ENCODE measurements at regions not wholly inside any gene's neighbourhood (a gene's known extent, or its start where the extent isn't known, plus 50 kb on each side); places are given as distances from the start of the nearest gene placed in this dataset.

DNA sequence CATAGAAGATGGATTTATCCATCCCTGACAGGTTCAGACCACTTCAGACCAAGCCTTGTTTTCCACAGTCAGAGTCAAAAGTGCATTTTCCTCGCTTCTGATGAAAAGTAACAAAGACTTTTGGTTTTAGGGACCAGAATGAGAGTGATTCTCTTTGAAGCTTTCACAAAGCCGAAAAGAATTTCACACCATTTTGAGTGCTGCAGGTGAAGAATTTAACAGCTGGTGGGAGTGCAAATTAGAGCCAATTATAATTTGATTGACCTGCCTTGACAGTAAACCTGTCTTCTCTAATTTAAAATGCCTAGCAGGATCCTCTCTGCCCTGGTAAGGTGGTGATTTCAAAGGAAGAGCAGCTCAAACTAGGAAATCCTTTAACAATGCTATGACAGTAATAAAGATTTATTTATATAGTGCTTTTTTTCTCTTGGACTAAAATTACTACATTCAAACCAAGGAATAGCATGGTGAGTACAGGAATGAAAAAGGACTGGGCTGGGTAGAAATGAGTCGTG is 241.6 kb downstream of the HRH4 start:
- no peaks in the 10 kb centered on the region for H3K79me2 ChIP-seq (ENCODE audit: insufficient read depth, low read length)
- H3K27ac ChIP-seq (ENCODE audit: low read depth, low read length): no peak overlapping the region
- no peaks in the 10 kb centered on the region for H3K9me2 ChIP-seq (replicated peaks; ENCODE audit: insufficient read depth, low read length)
- no peaks in the 10 kb centered on the region for H3K27me3 ChIP-seq (ENCODE audit: low read length)
- H3F3A ChIP-seq (ENCODE audit: insufficient read depth): no peaks in the 10 kb centered on the region
- no peaks in the 10 kb centered on the region for H3K36me3 ChIP-seq (ENCODE audit: low read length)
- no peak overlapping the region for H3K9ac ChIP-seq (ENCODE audit: low read length)
- peaks cover 8% of the 10 kb centered on the region; the same call in 1 of the 2 replicates for H3K9me3 ChIP-seq (ENCODE audit: insufficient read depth, low read length)
- no peak overlapping the region for H2AFZ ChIP-seq (ENCODE audit: low read depth, low read length, severe bottlenecking)
- TF ChIP-seq, protein P1, sequence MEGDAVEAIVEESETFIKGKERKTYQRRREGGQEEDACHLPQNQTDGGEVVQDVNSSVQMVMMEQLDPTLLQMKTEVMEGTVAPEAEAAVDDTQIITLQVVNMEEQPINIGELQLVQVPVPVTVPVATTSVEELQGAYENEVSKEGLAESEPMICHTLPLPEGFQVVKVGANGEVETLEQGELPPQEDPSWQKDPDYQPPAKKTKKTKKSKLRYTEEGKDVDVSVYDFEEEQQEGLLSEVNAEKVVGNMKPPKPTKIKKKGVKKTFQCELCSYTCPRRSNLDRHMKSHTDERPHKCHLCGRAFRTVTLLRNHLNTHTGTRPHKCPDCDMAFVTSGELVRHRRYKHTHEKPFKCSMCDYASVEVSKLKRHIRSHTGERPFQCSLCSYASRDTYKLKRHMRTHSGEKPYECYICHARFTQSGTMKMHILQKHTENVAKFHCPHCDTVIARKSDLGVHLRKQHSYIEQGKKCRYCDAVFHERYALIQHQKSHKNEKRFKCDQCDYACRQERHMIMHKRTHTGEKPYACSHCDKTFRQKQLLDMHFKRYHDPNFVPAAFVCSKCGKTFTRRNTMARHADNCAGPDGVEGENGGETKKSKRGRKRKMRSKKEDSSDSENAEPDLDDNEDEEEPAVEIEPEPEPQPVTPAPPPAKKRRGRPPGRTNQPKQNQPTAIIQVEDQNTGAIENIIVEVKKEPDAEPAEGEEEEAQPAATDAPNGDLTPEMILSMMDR (IDR thresholded peaks at IDR 0.05; ENCODE audit: insufficient read depth, low read length, poor library complexity, severe bottlenecking): no peak
- TF ChIP-seq EZH2phosphoT487 (conservative IDR thresholded peaks at IDR 0.05; ENCODE audit: low read length): no peak
- no peak overlapping the region for H3K4me2 ChIP-seq (ENCODE audit: low read depth, low read length, poor library complexity, severe bottlenecking)
- no peaks in the 10 kb centered on the region for H4K20me1 ChIP-seq (ENCODE audit: low read depth, low read length)
- no peak overlapping the region for H3K4me3 ChIP-seq (ENCODE audit: insufficient read depth, low read length, poor library complexity, severe bottlenecking)

DNA sequence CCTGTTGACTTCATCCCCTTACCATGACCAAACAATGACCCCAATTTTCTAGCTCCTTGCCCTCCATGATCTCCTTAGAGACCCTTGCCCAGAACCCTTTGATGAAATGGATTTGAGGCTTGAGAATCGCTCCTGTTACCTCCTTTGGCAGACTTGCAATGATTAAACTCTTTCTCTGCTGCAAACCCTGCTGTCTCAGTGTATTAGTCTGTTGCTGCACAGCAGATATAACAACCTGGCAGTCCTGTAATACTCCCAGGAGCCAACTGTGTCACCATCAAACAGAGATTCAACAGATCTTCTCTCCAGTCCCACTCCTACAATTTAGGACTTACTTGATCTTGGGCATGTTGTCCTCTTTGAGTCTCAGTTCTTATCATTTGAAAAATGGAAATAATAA is 242.9 kb downstream of the HRH4 start:
- Histone ChIP-seq H3K27me3 (ENCODE audit: low read length) (no peaks in the 10 kb centered on the region), H3K36me3 (ENCODE audit: low read length) (no peaks in the 10 kb centered on the region), H3K79me2 (ENCODE audit: insufficient read depth, low read length) (no peaks in the 10 kb centered on the region), H3F3A (ENCODE audit: insufficient read depth) (no peaks in the 10 kb centered on the region), H3K9ac (ENCODE audit: low read length) (no peak overlapping the region), H3K4me3 (ENCODE audit: insufficient read depth, low read length, poor library complexity, severe bottlenecking) (no peak overlapping the region), H3K9me2 (replicated peaks; ENCODE audit: insufficient read depth, low read length) (no peaks in the 10 kb centered on the region), H2AFZ (ENCODE audit: low read depth, low read length, severe bottlenecking) (no peak overlapping the region), H3K9me3 (ENCODE audit: insufficient read depth, low read length) (peaks cover 8% of the 10 kb centered on the region; the same call in 1 of the 2 replicates), H3K27ac (ENCODE audit: low read depth, low read length) (no peak overlapping the region), H4K20me1 (ENCODE audit: low read depth, low read length) (no peaks in the 10 kb centered on the region), H3K4me2 (ENCODE audit: low read depth, low read length, poor library complexity, severe bottlenecking) (no peak overlapping the region)
- TF ChIP-seq EZH2phosphoT487 (conservative IDR thresholded peaks at IDR 0.05; ENCODE audit: low read length): no peak
- TF ChIP-seq, protein P1 (IDR thresholded peaks at IDR 0.05; ENCODE audit: insufficient read depth, low read length, poor library complexity, severe bottlenecking): no peak

DNA sequence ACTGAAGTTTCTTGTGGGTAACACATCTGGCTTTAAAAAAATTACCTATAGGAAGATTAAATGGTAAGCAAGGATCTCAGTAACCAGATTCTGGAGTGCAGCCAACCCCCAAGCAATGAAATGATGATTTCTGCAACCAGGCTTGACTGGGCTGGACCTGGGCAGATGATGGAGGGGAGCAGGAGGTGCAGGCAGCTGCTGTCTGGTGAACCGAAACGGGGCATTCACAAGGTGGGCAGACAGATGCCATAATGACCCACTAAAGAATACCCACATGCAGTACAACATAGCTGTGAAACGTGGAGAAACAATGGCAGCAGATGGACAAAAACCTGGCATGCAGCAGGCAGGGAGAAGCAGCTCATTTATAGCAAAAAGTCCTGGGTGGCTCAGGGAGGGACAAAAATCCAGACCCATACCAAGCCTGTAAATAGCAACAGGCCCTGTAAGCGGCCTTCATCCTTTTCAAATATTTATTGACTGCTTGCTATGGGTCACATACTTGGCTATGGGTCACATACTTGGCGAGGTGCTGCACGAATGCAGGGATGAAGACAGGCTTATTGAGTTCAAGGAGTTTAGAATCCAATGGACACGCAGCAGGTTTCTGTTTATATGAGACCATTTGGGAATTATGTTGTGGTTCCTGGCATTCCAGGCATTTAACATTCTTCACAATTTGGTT is 244.7 kb downstream of the HRH4 start:
- Histone ChIP-seq H3K9ac (ENCODE audit: low read length) (no peak overlapping the region), H3K9me3 (ENCODE audit: insufficient read depth, low read length) (peaks cover 8% of the 10 kb centered on the region; the same call in 1 of the 2 replicates), H3F3A (ENCODE audit: insufficient read depth) (no peaks in the 10 kb centered on the region), H3K9me2 (replicated peaks; ENCODE audit: insufficient read depth, low read length) (no peaks in the 10 kb centered on the region), H3K36me3 (ENCODE audit: low read length) (no peaks in the 10 kb centered on the region), H2AFZ (ENCODE audit: low read depth, low read length, severe bottlenecking) (no peak overlapping the region), H4K20me1 (ENCODE audit: low read depth, low read length) (no peaks in the 10 kb centered on the region), H3K4me3 (ENCODE audit: insufficient read depth, low read length, poor library complexity, severe bottlenecking) (no peak overlapping the region), H3K79me2 (ENCODE audit: insufficient read depth, low read length) (no peaks in the 10 kb centered on the region), H3K27ac (ENCODE audit: low read depth, low read length) (no peak overlapping the region), H3K4me2 (ENCODE audit: low read depth, low read length, poor library complexity, severe bottlenecking) (no peak overlapping the region), H3K27me3 (ENCODE audit: low read length) (no peaks in the 10 kb centered on the region)
- TF ChIP-seq, protein P1 (IDR thresholded peaks at IDR 0.05; ENCODE audit: insufficient read depth, low read length, poor library complexity, severe bottlenecking): no peak
- no peak for TF ChIP-seq EZH2phosphoT487 (conservative IDR thresholded peaks at IDR 0.05; ENCODE audit: low read length)
